CD14-positive monocyte (primary cell): ENCODE measurements at regions not wholly inside any gene's neighbourhood (a gene's known extent, or its start where the extent isn't known, plus 50 kb on each side); places are given as distances from the start of the nearest gene placed in this dataset.
A peak's percentile ranks its signal among the peaks of the same experiment; 100 is the strongest.

Source experiments
- DNase-seq, 3 donors: peaks; one replicate each; pipeline ENCODE4 v3.0.0-alpha.2; 2011 to 2022
- H2AFZ ChIP-seq: 2 replicates; pipeline ENCODE4 v1.6.0; 2012; ENCODE audit warnings: mild to moderate bottlenecking, low read depth, low read length, inconsistent platforms; ENCODE audit not compliant: insufficient read depth, poor library complexity, severe bottlenecking
- H3K27ac ChIP-seq, 2 donors: 1 replicate in 1 of 2; 2 replicates in 1 of 2; pipeline ENCODE4 v1.5.1; 2012 to 2013; ENCODE audit warnings: low read length in 2 of 2, control low read depth in 1 of 2, inconsistent platforms in 1 of 2, low read depth in 1 of 2, mild to moderate bottlenecking in 1 of 2
- H3K27me3 ChIP-seq, 2 donors: one replicate each; pipeline versions ENCODE4 v1.6.0 to v1.6.1; 2011 to 2013; ENCODE audit warnings: low read length in 2 of 2; ENCODE audit not compliant: control insufficient read depth in 2 of 2, insufficient read depth in 2 of 2
- H3K36me3 ChIP-seq, 2 donors: replicated peaks in 1 of 2; 1 replicate in 1 of 2; 2 replicates in 1 of 2; pipeline versions ENCODE4 v1.5.1 to v1.6.1; 2012 to 2013; ENCODE audit warnings: low read length in 2 of 2, control low read depth in 1 of 2, inconsistent platforms in 1 of 2, mild to moderate bottlenecking in 1 of 2; ENCODE audit not compliant: insufficient read depth in 2 of 2, control insufficient read depth in 1 of 2
- H3K4me1 ChIP-seq, 2 donors: 1 replicate in 1 of 2; 2 replicates in 1 of 2; pipeline versions ENCODE4 v1.5.1 to v1.6.1; 2012 to 2013; ENCODE audit warnings: low read length in 2 of 2, control low read depth in 1 of 2, inconsistent platforms in 1 of 2, mild to moderate bottlenecking in 1 of 2, moderate library complexity in 1 of 2; ENCODE audit not compliant: insufficient read depth in 2 of 2, control insufficient read depth in 1 of 2
- H3K4me2 ChIP-seq: replicated peaks from 2 replicates; pipeline ENCODE3; 2012; ENCODE audit warnings: low read length, moderate library complexity, mild to moderate bottlenecking; ENCODE audit not compliant: poor library complexity, severe bottlenecking; ENCODE audit errors: extremely low read depth
- H3K4me3 ChIP-seq, 3 experiments: fragments of 200-600 bp in 1 of 3; sonication (generic) in 1 of 3; replicated peaks in 1 of 3; 1 replicate in 2 of 3; 2 replicates in 1 of 3; pipeline ENCODE4 v1.5.1; 2011 to 2013; ENCODE audit warnings: low read length in 3 of 3, mild to moderate bottlenecking in 3 of 3, control low read depth in 2 of 3, low read depth in 2 of 3, inconsistent platforms in 1 of 3, moderate library complexity in 1 of 3
- H3K79me2 ChIP-seq: 2 replicates; pipeline ENCODE4 v1.6.0; 2012; ENCODE audit warnings: mild to moderate bottlenecking, control low read depth, inconsistent platforms, low read length, moderate library complexity; ENCODE audit not compliant: insufficient read depth
- H3K9ac ChIP-seq: 2 replicates; pipeline ENCODE4 v1.6.0; 2017; ENCODE audit warnings: low read length, mild to moderate bottlenecking; ENCODE audit not compliant: insufficient read depth, poor library complexity, severe bottlenecking
- H3K9me3 ChIP-seq, 2 donors: replicated peaks in 1 of 2; 1 replicate in 1 of 2; 2 replicates in 1 of 2; pipeline versions ENCODE4 v1.5.1 to v1.6.1; 2012 to 2013; ENCODE audit warnings: low read length in 2 of 2, control low read depth in 1 of 2; ENCODE audit not compliant: control insufficient read depth in 1 of 2, insufficient read depth in 1 of 2
- H4K20me1 ChIP-seq: 2 replicates; pipeline ENCODE4 v1.6.0; 2012; ENCODE audit warnings: mild to moderate bottlenecking, low read length, control low read depth, moderate library complexity; ENCODE audit not compliant: insufficient read depth
- H3K27ac Mint-ChIP-seq, 7 donors: one replicate each; pipeline ENCODE4 v1.8.0; 2020; ENCODE audit warnings: mild to moderate bottlenecking in 7 of 7, mixed read lengths in 7 of 7, moderate library complexity in 6 of 7, inconsistent platforms in 2 of 7
- H3K27me3 Mint-ChIP-seq, 3 donors: one replicate each; pipeline ENCODE4 v1.8.0; 2021 to 2022; ENCODE audit warnings: low read depth in 3 of 3, mild to moderate bottlenecking in 3 of 3, mixed read lengths in 3 of 3, moderate library complexity in 3 of 3, inconsistent platforms in 1 of 3
- H3K36me3 Mint-ChIP-seq, 2 donors: one replicate each; pipeline ENCODE4 v1.8.0; 2020; ENCODE audit warnings: mixed read lengths in 2 of 2, inconsistent platforms in 1 of 2, mild to moderate bottlenecking in 1 of 2
- H3K4me1 Mint-ChIP-seq: one replicate; pipeline ENCODE4 v1.8.0; 2020; ENCODE audit warnings: mild to moderate bottlenecking, mixed read lengths
- H3K4me3 Mint-ChIP-seq, 2 donors: one replicate each; pipeline ENCODE4 v1.8.0; 2020; ENCODE audit warnings: mild to moderate bottlenecking in 2 of 2, mixed read lengths in 2 of 2, moderate library complexity in 1 of 2
- H3K9me3 Mint-ChIP-seq, 7 donors: one replicate each; pipeline ENCODE4 v1.8.0; 2020 to 2022; ENCODE audit warnings: mixed read lengths in 7 of 7, mild to moderate bottlenecking in 6 of 7, moderate library complexity in 6 of 7, inconsistent platforms in 2 of 7
- WGBS: methylation state at CpG from one replicate; pipeline ENCODE4 v1.1.5; 2013; ENCODE audit warnings: missing lambda C conversion rate; ENCODE audit not compliant: insufficient coverage; 5-methylcytosine and 5-hydroxymethylcytosine counted together
- intact Hi-C, 2 donors: fragments of 100-400 bp; cut with micrococcal nuclease; formaldehyde crosslinking; loops; one replicate each; pipeline versions ENCODE4 v1.15.0 to v1.15.1; 2023
- TF ChIP-seq, protein P1 (sequence below): fragments of 200-600 bp; IDR thresholded peaks from one replicate; pipeline ENCODE4 v1.8.0; 2022; ENCODE audit warnings: antibody characterized with exemption, mild to moderate bottlenecking

GRCh38 chr2:48144777-48145176, 169.7 kb upstream of the FOXN2 start:
- Mint-ChIP-seq H3K36me3 (peaks cover 6 to 7% of the 10 kb centered on the region in 2 donors), H3K27me3 (no peaks in the 10 kb centered on the region), H3K27ac (peak overlapping the region in 3 of 7 donors; percentile 24 to 43 (median 42)), H3K9me3 (peaks cover 0 to 6% (median 0%) of the 10 kb centered on the region in 7 donors), H3K4me1 (peaks cover 34% of the 10 kb centered on the region), H3K4me3 (no peak overlapping the region)
- Histone ChIP-seq H3K9ac (no peak overlapping the region), H3K79me2 (no peaks in the 10 kb centered on the region), H4K20me1 (no peaks in the 10 kb centered on the region), H3K9me3 (no peaks in the 10 kb centered on the region), H3K4me1 (peaks cover 14 to 29% of the 10 kb centered on the region in 2 donors), H3K4me2 (no peak overlapping the region), H3K36me3 (no peaks in the 10 kb centered on the region), H3K27me3 (no peaks in the 10 kb centered on the region), H2AFZ (peak overlapping the region; percentile 22), H3K27ac (no peak overlapping the region), H3K4me3 (no peak overlapping the region)
- DNase-seq: no peak
- WGBS: 100% methylated on average over 1 of the region's 2 CpGs
- intact Hi-C loops: no loop called here
- TF ChIP-seq, protein P1, sequence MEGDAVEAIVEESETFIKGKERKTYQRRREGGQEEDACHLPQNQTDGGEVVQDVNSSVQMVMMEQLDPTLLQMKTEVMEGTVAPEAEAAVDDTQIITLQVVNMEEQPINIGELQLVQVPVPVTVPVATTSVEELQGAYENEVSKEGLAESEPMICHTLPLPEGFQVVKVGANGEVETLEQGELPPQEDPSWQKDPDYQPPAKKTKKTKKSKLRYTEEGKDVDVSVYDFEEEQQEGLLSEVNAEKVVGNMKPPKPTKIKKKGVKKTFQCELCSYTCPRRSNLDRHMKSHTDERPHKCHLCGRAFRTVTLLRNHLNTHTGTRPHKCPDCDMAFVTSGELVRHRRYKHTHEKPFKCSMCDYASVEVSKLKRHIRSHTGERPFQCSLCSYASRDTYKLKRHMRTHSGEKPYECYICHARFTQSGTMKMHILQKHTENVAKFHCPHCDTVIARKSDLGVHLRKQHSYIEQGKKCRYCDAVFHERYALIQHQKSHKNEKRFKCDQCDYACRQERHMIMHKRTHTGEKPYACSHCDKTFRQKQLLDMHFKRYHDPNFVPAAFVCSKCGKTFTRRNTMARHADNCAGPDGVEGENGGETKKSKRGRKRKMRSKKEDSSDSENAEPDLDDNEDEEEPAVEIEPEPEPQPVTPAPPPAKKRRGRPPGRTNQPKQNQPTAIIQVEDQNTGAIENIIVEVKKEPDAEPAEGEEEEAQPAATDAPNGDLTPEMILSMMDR: no peak

- H4K20me1 ChIP-seq: no peaks in the 10 kb centered on the region
- H3K4me3 ChIP-seq: no peak overlapping the region
- no peaks in the 10 kb centered on the region for H3K9me3 ChIP-seq
- peak overlapping the region; percentile 5 for H3K4me2 ChIP-seq
- H3K79me2 ChIP-seq: no peaks in the 10 kb centered on the region
- Mint-ChIP-seq H3K27ac (peak overlapping the region; percentile 31 to 82 (median 53)), H3K4me3 (no peak overlapping the region), H3K9me3 (peaks cover 0 to 6% (median 0%) of the 10 kb centered on the region in 7 donors), H3K4me1 (peaks cover 34% of the 10 kb centered on the region), H3K36me3 (peaks cover 6 to 7% of the 10 kb centered on the region in 2 donors), H3K27me3 (no peaks in the 10 kb centered on the region)
- TF ChIP-seq, protein P1: no peak
- DNase-seq: peak; percentile 11 to 38 (median 28)
- intact Hi-C loops: no loop called here
- no peaks in the 10 kb centered on the region for H3K36me3 ChIP-seq
- H3K27ac ChIP-seq: peak overlapping the region in 1 of 2 donors; percentile 61
- 94% methylated on average over 2 of the region's 6 CpGs for WGBS
- H2AFZ ChIP-seq: peak overlapping the region; percentile 80
- no peaks in the 10 kb centered on the region for H3K27me3 ChIP-seq
- H3K4me1 ChIP-seq: peaks cover 14 to 29% of the 10 kb centered on the region in 2 donors
- H3K9ac ChIP-seq: no peak overlapping the region
These were observed 168.5 kb upstream of the FOXN2 start for GRCh38 chr2:48145845-48146452.
